Epithelial cell of esophagus (primary cell): ENCODE measurements at regions not wholly inside any gene's neighbourhood (a gene's known extent, or its start where the extent isn't known, plus 50 kb on each side); places are given as distances from the start of the nearest gene placed in this dataset.

Source experiments
- DNase-seq: peaks from one replicate; pipeline ENCODE4 v3.0.0; 2010; ENCODE audit warnings: low read depth
- H3K4me3 ChIP-seq: 2 replicates; pipeline ENCODE4 v1.5.1; 2011; ENCODE audit warnings: mild to moderate bottlenecking, low read length, control low read depth
- CTCF ChIP-seq: IDR thresholded peaks from 2 replicates; pipeline ENCODE4 v1.5.1; 2011; ENCODE audit warnings: low read depth, mild to moderate bottlenecking, low read length, control low read depth, inconsistent platforms; ENCODE audit not compliant: insufficient read depth; ENCODE audit errors: missing control alignments

GRCh38 chr4:180698550-180699195 lies 1544.5 kb upstream of the TENM3 start:
- no peak for TF ChIP-seq CTCF
- no peak overlapping the region for H3K4me3 ChIP-seq
- peak; percentile 2 for DNase-seq

- TF ChIP-seq CTCF = no peak
- DNase-seq = no peak
- H3K4me3 ChIP-seq = no peak overlapping the region
Measured at GRCh38 chr4:180706766-180707165, 1536.4 kb upstream of the TENM3 start.

DNA sequence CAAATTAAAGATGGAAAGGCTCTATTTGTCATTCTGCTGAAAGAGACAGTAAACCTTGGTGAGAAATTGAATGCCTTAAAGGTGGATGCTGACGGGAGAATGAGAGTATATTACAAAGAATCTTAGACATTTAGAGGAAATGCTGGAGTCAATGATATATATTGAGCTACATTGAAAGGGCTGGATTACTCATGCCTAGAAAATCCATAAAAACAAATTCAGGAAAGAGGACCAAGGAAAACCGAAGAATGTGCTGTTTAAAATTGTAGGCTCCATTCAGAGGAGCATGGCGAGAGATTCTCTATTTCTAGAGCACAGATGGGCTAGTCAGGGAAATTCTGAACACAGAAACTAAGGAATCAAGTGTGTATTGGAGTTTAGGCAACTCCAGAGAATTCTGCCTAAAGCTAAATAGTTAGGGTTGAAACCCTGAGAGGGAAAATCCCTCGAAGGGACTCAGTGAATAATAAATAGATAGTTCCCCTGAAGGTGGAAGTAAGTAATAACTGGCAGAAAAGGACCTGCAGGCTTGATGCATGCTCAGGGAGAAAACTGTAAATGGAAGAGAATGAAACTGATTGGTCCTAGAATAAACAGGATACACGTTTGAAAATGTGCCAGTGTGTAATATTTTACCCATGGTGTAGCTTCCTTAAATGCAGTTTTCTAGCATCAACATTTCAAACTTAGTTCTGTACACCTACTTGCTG lies 1532.4 kb upstream of the TENM3 start:
- DNase-seq = no peak
- H3K4me3 ChIP-seq = no peak overlapping the region
- TF ChIP-seq CTCF = no peak

DNA sequence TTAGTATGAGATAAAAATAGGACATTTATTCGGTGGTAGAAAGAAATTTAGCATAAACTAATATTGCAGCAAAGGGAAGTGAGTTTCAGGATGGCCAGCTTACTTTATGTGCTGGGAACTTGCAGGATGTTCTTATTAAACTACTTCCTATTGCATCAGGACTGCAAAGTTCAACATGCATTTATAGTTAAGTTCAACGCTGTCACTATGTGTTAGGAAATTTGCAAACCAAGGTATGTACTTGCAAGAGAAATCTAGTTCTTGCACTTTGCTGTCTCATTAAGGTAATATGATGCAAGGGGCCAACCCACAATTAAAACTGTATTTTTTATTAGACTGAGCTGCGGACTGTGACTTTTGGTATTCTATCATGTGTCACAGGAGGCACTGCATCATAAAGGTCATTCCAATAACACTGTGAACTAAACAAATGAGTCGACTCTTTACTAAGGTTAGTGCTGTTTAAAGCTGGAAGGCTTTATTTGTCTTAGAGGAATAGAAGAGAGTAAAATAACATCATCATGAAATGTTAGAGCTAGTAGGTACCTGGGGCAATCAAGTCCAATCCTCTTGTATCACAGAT lies 1525.7 kb upstream of the TENM3 start:
- no peak for TF ChIP-seq CTCF
- no peak for DNase-seq
- H3K4me3 ChIP-seq = no peak overlapping the region

DNA sequence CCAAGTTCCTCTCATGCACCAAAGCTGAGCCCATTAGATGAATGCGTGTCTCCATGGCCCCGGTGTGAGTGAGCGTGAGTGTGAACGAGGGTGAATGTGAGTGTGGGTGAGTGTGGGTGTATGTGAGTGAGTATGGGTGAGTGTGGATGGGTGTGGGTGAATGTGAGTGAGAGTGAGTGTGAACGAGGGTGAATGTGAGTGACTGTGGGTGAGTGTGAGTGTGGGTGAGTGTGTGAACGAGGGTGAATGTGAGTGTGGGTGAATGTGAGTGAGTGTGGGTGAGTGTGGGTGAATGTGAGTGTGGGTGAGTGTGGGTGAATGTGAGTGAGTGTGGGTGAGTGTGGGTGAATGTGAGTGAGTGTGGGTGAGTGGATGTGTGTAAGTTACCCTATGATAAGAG lies 1521.8 kb upstream of the TENM3 start:
- no peak for TF ChIP-seq CTCF
- no peak for DNase-seq
- no peak overlapping the region for H3K4me3 ChIP-seq

GRCh38 chr4:180726611-180727010 lies 1516.6 kb upstream of the TENM3 start:
- no peak for TF ChIP-seq CTCF
- no peak overlapping the region for H3K4me3 ChIP-seq
- no peak for DNase-seq
